K562 (cell line): ENCODE measurements at regions not wholly inside any gene's neighbourhood (a gene's known extent, or its start where the extent isn't known, plus 50 kb on each side); places are given as distances from the start of the nearest gene placed in this dataset.

Experiments used
- ATAC-seq: fragments of 200-7000 bp; cut with Tn5 transposase; 3 replicates; pipeline ENCODE4 v1.9.1; 2020; ENCODE audit warnings: moderate library complexity
- BruUV-seq: library from RNA; stranded (reverse); fragments of 400-500 nt; replicated peaks from 2 replicates; lab custom pipeline; 2021; lab: Mats Ljungman, UMichigan
- CTCF ChIA-PET: fragments of 300-600 bp; formaldehyde crosslinking; extraction: SDS; loops from one replicate; lab custom pipeline; 2021; ENCODE audit warnings: low intra/inter-chr PET ratio; lab: Yijun Ruan, JAX
- POLR2A ChIA-PET: fragments of 300-600, 350-650 bp; sonication (Branson Sonifier 250); formaldehyde crosslinking; extraction: SDS; loops from one replicate; lab custom pipeline; 2021; ENCODE audit warnings: antibody characterized with exemption, inconsistent platforms; lab: Yijun Ruan, JAX
- DNase-seq, 4 experiments: peaks; one replicate each; pipeline versions ENCODE4 v3.0.0 to v3.0.0-alpha.2; 2011 to 2018; ENCODE audit warnings: low spot score in 3 of 4, mixed read lengths in 3 of 4; ENCODE audit errors: extremely low read depth in 1 of 4
- FAIRE-seq: peaks from 2 replicates; lab custom pipeline; 2011; peaks lifted over from hg19 to GRCh38; lab: Jason Lieb, UNC
- H2AFZ ChIP-seq: 2 replicates; pipeline ENCODE4 v1.6.0; 2011; ENCODE audit warnings: low read depth, low read length, control low read depth, inconsistent platforms
- H3K27ac ChIP-seq: fragments of 200-600 bp; 3 replicates; pipeline ENCODE4 v1.8.0; 2011; ENCODE audit warnings: low read depth, mild to moderate bottlenecking, control low read depth, inconsistent platforms, low read length, moderate library complexity, mixed read lengths; ENCODE audit errors: extremely low read depth
- H3K27me3 ChIP-seq, 2 experiments: fragments of 300-600 bp in 1 of 2; 2 replicates in 1 of 2; 3 replicates in 1 of 2; pipeline versions ENCODE4 v1.6.0 to v1.8.0; 2011; ENCODE audit warnings: inconsistent platforms in 2 of 2, low read length in 2 of 2, mild to moderate bottlenecking in 1 of 2, mixed read lengths in 1 of 2, moderate library complexity in 1 of 2; ENCODE audit not compliant: control insufficient read depth in 2 of 2, insufficient read depth in 2 of 2
- H3K36me3 ChIP-seq: fragments of 300-600 bp; 3 replicates; pipeline ENCODE4 v1.8.0; 2011; ENCODE audit warnings: mild to moderate bottlenecking, low read length, inconsistent platforms; ENCODE audit not compliant: control insufficient read depth, insufficient read depth
- H3K4me1 ChIP-seq, 2 experiments: fragments of 200-600 bp in 1 of 2; replicated peaks in 1 of 2; 2 replicates in 1 of 2; 3 replicates in 1 of 2; pipeline versions ENCODE4 v1.5.1 to v1.8.0; 2011; ENCODE audit warnings: inconsistent platforms in 2 of 2, low read length in 2 of 2, mild to moderate bottlenecking in 1 of 2, mixed read lengths in 1 of 2, moderate library complexity in 1 of 2; ENCODE audit not compliant: control insufficient read depth in 2 of 2, insufficient read depth in 2 of 2
- H3K4me2 ChIP-seq: 2 replicates; pipeline ENCODE4 v1.6.1; 2011; ENCODE audit warnings: low read length, control low read depth, inconsistent platforms, mixed read lengths; ENCODE audit not compliant: insufficient read depth
- H3K4me3 ChIP-seq: fragments of 200-600 bp; sonication (generic), shearing (Covaris generic); 2 replicates; pipeline ENCODE4 v1.5.1; 2016; ENCODE audit warnings: control low read depth, inconsistent platforms
- H3K79me2 ChIP-seq: fragments of 200-600 bp; 3 replicates; pipeline ENCODE4 v1.8.0; 2011; ENCODE audit warnings: low read length, inconsistent platforms; ENCODE audit not compliant: control insufficient read depth, insufficient read depth
- H3K9ac ChIP-seq, 2 experiments: 2 replicates each; pipeline versions ENCODE4 v1.6.0 to v1.6.1; 2011; ENCODE audit warnings: low read depth in 2 of 2, low read length in 2 of 2, control low read depth in 1 of 2, inconsistent platforms in 1 of 2, mild to moderate bottlenecking in 1 of 2, mixed read lengths in 1 of 2; ENCODE audit not compliant: insufficient read depth in 1 of 2
- H3K9me1 ChIP-seq: one replicate; pipeline ENCODE4 v1.6.0; 2011; ENCODE audit warnings: inconsistent platforms, mild to moderate bottlenecking, low read length, moderate library complexity; ENCODE audit not compliant: control insufficient read depth, insufficient read depth
- H3K9me3 ChIP-seq: replicated peaks from 2 replicates; pipeline ENCODE4 v1.5.1; 2011; ENCODE audit warnings: low read depth, low read length, inconsistent platforms; ENCODE audit not compliant: control insufficient read depth, insufficient read depth
- H4K20me1 ChIP-seq: replicated peaks from 2 replicates; pipeline ENCODE4 v1.6.1; 2011; ENCODE audit warnings: low read length, inconsistent platforms, mixed read lengths; ENCODE audit not compliant: control insufficient read depth, insufficient read depth
- CCNT2 ChIP-seq: IDR thresholded peaks from 2 replicates; pipeline ENCODE4 v1.6.1; 2011; ENCODE audit warnings: borderline replicate concordance, low read depth, mild to moderate bottlenecking, moderate library complexity, mixed read lengths, low read length; ENCODE audit not compliant: insufficient read length; ENCODE audit errors: extremely low read depth
- ETV5 ChIP-seq: sonication (generic); formaldehyde crosslinking; IDR thresholded peaks from 2 replicates; pipeline ENCODE4 v1.4.0; 2020; ENCODE audit warnings: low read depth, mild to moderate bottlenecking, missing genetic modification reagents
- KDM1A ChIP-seq, 2 experiments: fragments of 450-650 bp; IDR thresholded peaks; 2 replicates each; pipeline ENCODE4 v1.6.1; 2016; ENCODE audit warnings: mild to moderate bottlenecking in 2 of 2
- MBD2 ChIP-seq: sonication (generic); IDR thresholded peaks from 2 replicates; pipeline ENCODE4 v1.6.1; 2016; ENCODE audit warnings: low read depth, borderline replicate concordance
- NUFIP1 ChIP-seq: fragments of 450-650 bp; IDR thresholded peaks from 2 replicates; pipeline ENCODE4 v1.6.1; 2018; ENCODE audit not compliant: partially characterized antibody
- WGBS: fragments of 100-300 bp; shearing (Covaris generic); methylation state at CpG from one replicate; pipeline ENCODE4 v1.1.6; 2016; ENCODE audit warnings: low coverage, mixed read lengths; ENCODE audit not compliant: insufficient coverage; ENCODE audit errors: missing lambda C conversion rate; 5-methylcytosine and 5-hydroxymethylcytosine counted together
- in situ Hi-C: fragments of 300-500 bp; cut with MboI; formaldehyde crosslinking; loops from 4 replicates; pipeline ENCODE4 v1.15.0; 2018; ENCODE audit warnings: inconsistent platforms, mixed read lengths
- intact Hi-C: fragments of 100-400 bp; cut with micrococcal nuclease; formaldehyde crosslinking; loops from 2 replicates; pipeline ENCODE4 v1.14.2; 2022
- TF ChIP-seq, protein P1 (sequence below), 3 experiments: fragments of 200-800 bp in 1 of 3; fragments of 250-450 bp in 1 of 3; fragments of 450-650 bp in 1 of 3; sonication (Bioruptor Pico) in 1 of 3; sonication (Bioruptor generic) in 1 of 3; formaldehyde crosslinking in 1 of 3; IDR thresholded peaks; 2 replicates each; pipeline versions ENCODE4 v1.6.1 to v1.8.0; 2016 to 2022; ENCODE audit warnings: mild to moderate bottlenecking in 2 of 3, missing genetic modification characterization in 2 of 3, missing compliant biosample characterization in 1 of 3, moderate library complexity in 1 of 3
- TF ChIP-seq, protein P2 (sequence below): fragments of 150-350 bp; conservative IDR thresholded peaks from 2 replicates; pipeline ENCODE4 v1.6.1; 2014; ENCODE audit warnings: low read length
- TF ChIP-seq, protein P3 (sequence below): fragments of 250-450 bp; sonication (Bioruptor Pico); IDR thresholded peaks from 2 replicates; pipeline ENCODE4 v1.4.0; 2020; ENCODE audit warnings: borderline replicate concordance

DNA sequence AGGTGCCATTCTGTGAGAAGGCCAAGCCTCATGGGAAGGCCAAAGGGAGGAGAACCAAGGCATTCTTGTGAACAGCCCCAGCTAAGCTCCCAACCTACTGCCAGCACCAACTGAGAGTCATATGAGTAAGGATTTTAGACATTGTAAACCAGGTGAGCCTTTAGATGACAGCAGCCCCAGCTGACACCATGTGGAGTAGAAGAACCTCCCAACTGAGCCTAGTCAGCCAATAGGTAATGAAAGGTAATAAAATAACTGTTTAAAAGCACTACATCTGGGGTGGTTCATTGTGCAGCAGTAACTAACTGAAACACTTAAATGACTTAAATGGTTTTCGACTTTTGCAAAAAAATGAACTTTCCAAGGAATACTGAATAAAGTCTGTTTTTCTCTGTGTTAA lies 172.6 kb upstream of the KIF2A start:
- intact Hi-C loops: no loop called here
- H3K4me3 ChIP-seq: no peak overlapping the region
- in situ Hi-C loops: no loop called here
- peaks cover 3 to 4% of the 10 kb centered on the region in 2 experiments; a peak in 1 of 5 replicates for H3K27me3 ChIP-seq
- no peak overlapping the region for H3K4me2 ChIP-seq
- no peaks in the 10 kb centered on the region for H3K36me3 ChIP-seq
- no peak for ATAC-seq
- H3K9me1 ChIP-seq: no peaks in the 10 kb centered on the region
- DNase-seq: no peak
- no TSS peak for BruUV-seq
- H3K79me2 ChIP-seq: no peaks in the 10 kb centered on the region
- H2AFZ ChIP-seq: no peak overlapping the region
- FAIRE-seq: no peak
- CTCF ChIA-PET: no interaction called here
- no peaks in the 10 kb centered on the region for H3K9me3 ChIP-seq
- H3K4me1 ChIP-seq: no peaks in the 10 kb centered on the region
- POLR2A ChIA-PET: no interaction called here
- 0% methylated on average over 1 of the region's 1 CpG for WGBS
- no peaks in the 10 kb centered on the region for H4K20me1 ChIP-seq
- no peak overlapping the region for H3K27ac ChIP-seq
- no peak overlapping the region for H3K9ac ChIP-seq
- TF ChIP-seq NUFIP1: no peak
- TF ChIP-seq, protein P1, sequence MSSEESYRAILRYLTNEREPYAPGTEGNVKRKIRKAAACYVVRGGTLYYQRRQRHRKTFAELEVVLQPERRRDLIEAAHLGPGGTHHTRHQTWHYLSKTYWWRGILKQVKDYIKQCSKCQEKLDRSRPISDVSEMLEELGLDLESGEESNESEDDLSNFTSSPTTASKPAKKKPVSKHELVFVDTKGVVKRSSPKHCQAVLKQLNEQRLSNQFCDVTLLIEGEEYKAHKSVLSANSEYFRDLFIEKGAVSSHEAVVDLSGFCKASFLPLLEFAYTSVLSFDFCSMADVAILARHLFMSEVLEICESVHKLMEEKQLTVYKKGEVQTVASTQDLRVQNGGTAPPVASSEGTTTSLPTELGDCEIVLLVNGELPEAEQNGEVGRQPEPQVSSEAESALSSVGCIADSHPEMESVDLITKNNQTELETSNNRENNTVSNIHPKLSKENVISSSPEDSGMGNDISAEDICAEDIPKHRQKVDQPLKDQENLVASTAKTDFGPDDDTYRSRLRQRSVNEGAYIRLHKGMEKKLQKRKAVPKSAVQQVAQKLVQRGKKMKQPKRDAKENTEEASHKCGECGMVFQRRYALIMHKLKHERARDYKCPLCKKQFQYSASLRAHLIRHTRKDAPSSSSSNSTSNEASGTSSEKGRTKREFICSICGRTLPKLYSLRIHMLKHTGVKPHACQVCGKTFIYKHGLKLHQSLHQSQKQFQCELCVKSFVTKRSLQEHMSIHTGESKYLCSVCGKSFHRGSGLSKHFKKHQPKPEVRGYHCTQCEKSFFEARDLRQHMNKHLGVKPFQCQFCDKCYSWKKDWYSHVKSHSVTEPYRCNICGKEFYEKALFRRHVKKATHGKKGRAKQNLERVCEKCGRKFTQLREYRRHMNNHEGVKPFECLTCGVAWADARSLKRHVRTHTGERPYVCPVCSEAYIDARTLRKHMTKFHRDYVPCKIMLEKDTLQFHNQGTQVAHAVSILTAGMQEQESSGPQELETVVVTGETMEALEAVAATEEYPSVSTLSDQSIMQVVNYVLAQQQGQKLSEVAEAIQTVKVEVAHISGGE (CRISPR knock-in tag; IDR thresholded peaks at IDR 0.05): no peak
- TF ChIP-seq ETV5: no peak
- no peak for TF ChIP-seq CCNT2
- no peak for TF ChIP-seq KDM1A (IDR thresholded peaks at IDR 0.05)
- TF ChIP-seq, protein P2, sequence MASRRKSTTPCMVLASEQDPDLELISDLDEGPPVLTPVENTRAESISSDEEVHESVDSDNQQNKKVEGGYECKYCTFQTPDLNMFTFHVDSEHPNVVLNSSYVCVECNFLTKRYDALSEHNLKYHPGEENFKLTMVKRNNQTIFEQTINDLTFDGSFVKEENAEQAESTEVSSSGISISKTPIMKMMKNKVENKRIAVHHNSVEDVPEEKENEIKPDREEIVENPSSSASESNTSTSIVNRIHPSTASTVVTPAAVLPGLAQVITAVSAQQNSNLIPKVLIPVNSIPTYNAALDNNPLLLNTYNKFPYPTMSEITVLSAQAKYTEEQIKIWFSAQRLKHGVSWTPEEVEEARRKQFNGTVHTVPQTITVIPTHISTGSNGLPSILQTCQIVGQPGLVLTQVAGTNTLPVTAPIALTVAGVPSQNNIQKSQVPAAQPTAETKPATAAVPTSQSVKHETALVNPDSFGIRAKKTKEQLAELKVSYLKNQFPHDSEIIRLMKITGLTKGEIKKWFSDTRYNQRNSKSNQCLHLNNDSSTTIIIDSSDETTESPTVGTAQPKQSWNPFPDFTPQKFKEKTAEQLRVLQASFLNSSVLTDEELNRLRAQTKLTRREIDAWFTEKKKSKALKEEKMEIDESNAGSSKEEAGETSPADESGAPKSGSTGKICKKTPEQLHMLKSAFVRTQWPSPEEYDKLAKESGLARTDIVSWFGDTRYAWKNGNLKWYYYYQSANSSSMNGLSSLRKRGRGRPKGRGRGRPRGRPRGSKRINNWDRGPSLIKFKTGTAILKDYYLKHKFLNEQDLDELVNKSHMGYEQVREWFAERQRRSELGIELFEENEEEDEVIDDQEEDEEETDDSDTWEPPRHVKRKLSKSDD: no peak
- TF ChIP-seq, protein P3, sequence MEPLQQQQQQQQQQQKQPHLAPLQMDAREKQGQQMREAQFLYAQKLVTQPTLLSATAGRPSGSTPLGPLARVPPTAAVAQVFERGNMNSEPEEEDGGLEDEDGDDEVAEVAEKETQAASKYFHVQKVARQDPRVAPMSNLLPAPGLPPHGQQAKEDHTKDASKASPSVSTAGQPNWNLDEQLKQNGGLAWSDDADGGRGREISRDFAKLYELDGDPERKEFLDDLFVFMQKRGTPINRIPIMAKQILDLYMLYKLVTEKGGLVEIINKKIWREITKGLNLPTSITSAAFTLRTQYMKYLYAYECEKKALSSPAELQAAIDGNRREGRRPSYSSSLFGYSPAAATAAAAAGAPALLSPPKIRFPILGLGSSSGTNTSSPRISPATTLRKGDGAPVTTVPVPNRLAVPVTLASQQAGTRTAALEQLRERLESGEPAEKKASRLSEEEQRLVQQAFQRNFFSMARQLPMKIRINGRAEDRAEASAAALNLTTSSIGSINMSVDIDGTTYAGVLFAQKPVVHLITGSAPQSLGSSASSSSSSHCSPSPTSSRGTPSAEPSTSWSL (CRISPR knock-in tag): no peak
- no peak for TF ChIP-seq MBD2
